GM11168 (cell line): ENCODE measurements at regions not wholly inside any gene's neighbourhood (a gene's known extent, or its start where the extent isn't known, plus 50 kb on each side); places are given as distances from the start of the nearest gene placed in this dataset.
"Not testable (repeated sequence)": the region's sequence is repeated elsewhere in the genome, so short reads cannot be mapped to it uniquely, and the experiment has no call there.

Experiments
- in situ Hi-C: fragments of 300-500 bp; cut with MboI; formaldehyde crosslinking; loops from one replicate; pipeline ENCODE4 v1.12.0; 2022; ENCODE audit warnings: low sequenced_read_pairs; ENCODE audit not compliant: unreplicated experiment

GRCh38 chr1:104629589-104629988 is 879.9 kb downstream of the AMY1C start:
- in situ Hi-C loops, result no loop called here

- in situ Hi-C loops, result no loop called here
Observed at GRCh38 chr1:104630567-104631149, 881.0 kb downstream of the AMY1C start.

DNA sequence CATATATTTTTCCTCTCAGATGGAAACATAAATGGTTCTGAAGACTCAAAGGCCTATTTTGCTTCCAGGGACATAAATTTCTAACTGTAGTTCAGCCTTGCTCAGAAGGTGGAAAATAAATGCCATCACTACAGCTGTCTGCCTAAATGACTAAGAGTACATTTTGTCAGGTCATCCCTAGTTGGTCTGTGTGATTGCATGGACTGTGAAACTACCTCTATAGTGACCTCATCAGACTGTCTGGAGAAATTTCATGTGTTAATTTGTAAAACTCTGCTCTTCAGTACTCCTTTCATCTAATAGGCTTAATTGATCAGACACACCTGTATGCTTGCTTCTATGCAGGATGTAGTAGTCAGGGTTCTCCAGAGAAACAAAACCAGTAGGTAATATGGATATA is 886.9 kb downstream of the AMY1C start:
- in situ Hi-C loops, result no loop called here

DNA sequence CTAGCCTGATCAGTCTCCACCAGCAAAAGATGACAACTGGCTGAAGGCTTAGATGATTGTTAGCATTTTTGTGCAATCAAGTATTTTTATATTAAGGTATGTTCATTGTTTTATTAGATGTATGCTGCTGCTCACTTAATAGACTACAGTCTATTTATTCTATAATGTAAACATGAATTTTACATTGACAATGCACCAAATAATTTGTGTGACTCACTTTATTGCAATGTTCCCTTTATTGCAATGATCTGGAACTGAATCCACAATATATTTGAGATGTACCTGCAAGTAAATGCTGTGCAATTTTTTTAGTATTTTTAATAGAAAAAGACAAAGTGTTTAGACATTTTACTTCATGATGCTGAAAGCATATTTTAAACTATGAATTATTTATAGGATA is 896.5 kb downstream of the AMY1C start:
- in situ Hi-C loops, result no loop called here

GRCh38 chr1:104648269-104648691 is 898.6 kb downstream of the AMY1C start:
- in situ Hi-C loops, result no loop called here

GRCh38 chr1:104664374-104664773 is 914.7 kb downstream of the AMY1C start:
- in situ Hi-C loops, result not testable (repeated sequence)

- in situ Hi-C loops, result no loop called here
Observed at GRCh38 chr1:104665300-104665699, 915.6 kb downstream of the AMY1C start.

DNA sequence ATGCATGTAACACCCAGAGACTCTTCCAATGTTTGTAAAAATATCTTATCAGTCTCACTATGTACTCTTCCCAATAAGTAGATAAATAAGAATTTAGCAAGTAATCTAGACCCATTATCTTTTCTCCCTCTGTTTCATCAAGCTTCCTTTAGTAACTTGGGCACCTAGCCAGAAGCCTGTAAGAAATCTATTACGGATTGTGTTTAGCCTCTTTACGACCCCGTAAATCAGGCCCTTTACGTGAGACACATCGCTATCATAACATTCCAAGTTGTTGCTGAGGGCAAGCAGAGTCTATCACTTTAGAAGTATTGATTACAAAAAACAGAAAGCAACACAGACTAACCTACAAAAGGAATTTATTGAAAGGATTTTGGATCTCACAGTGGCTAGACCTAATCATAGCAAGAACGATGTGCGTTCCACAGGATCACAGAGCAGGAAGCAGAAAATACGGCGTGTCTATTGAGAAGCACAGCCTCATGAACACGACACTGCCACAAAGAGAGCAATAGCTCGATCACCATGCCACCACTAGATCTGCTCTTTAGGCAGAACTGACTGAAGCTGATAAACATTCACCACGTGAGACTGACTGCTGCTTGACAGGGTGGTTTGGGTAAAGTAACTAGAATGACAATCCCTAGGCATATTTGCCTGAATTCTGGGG is 922.1 kb downstream of the AMY1C start:
- in situ Hi-C loops, result no loop called here

- in situ Hi-C loops, result no loop called here
Observed at GRCh38 chr1:104699433-104699832, 949.7 kb downstream of the AMY1C start.

GRCh38 chr1:104702731-104703130 is 953.0 kb downstream of the AMY1C start:
- in situ Hi-C loops, result no loop called here

- in situ Hi-C loops, result no loop called here
Observed at GRCh38 chr1:104706631-104707147, 957.0 kb downstream of the AMY1C start.

- in situ Hi-C loops, result no loop called here
Observed at GRCh38 chr1:104718752-104719151, 969.1 kb downstream of the AMY1C start.

DNA sequence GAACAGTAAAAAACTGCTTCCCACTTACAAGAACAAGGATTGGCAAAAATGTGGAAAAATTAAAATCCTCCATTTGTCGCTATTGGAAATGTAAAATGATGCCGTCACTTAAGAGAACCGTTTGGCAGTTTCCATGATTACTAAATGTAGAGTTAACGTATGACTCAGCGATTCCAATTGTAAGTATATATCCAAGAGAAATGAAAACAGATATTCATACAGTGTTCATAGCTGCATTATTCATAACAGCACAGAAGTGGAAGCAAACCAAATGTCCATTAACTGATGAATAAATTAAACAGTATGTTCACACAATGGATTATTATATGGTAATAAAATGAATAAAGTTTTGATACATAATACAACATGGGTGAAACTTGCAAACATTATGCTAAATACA is 971.0 kb downstream of the AMY1C start:
- in situ Hi-C loops, result no loop called here

GRCh38 chr1:104726917-104727316 is 977.2 kb downstream of the AMY1C start:
- in situ Hi-C loops, result no loop called here

DNA sequence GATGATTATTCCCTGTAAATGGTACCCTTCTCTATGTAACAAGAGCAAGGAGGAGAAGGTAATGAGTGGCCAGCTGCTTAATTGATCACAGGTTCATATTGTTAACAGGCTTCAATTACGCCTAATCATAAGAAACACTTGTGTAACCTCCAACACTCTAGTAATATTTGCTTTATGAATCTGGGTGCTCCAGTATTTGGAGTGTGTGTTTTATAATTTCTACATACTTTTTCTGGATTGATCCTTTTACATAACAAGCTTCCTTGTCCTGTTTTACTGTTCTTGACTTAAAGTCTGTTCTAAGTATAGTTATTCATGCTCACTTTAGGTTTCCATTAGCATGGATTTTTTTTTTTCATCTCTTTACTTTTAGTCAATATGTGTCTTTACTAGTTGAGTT is 984.2 kb downstream of the AMY1C start:
- in situ Hi-C loops, result no loop called here

DNA sequence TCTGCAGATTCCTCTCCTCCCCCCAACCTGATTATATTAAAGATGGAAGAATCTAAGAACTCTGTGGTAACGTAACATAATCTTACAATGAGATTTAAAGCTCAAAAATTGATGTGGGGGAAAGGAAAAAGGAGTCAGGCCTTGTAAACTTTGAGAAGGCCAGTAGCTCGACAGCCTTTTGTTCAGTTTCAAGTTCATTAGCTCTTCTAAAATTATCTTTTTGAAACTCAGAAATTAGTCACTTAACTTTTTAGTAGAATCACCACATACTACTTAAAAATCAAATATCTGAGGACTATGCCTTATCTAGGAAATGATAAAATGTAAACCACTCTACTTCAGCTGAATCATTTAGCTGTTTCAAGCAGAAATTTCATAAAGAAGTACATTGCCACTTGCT is 996.2 kb downstream of the AMY1C start:
- in situ Hi-C loops, result no loop called here

- in situ Hi-C loops, result no loop called here
Observed at GRCh38 chr1:104746994-104747393, 997.3 kb downstream of the AMY1C start.

DNA sequence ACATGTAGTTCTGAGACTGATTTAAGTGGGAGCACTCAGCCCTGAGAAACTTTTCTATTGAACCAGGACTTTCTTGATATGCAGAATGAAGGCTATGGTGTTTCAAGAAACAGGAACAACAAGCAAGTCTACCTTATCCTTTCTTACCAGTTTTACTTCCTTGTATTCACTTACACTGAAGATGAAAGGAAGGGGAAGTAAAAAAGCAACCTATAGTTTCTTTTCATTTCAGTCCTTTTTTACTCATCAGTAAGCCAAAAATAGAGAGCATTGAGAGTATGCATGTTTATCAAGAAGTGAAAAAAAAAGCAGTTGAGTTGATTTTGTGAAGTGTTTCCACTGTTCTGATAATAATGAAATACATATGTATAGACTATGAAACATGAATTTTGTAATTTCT is 1010.3 kb downstream of the AMY1C start:
- in situ Hi-C loops, result no loop called here

- in situ Hi-C loops, result no loop called here
Observed at GRCh38 chr1:104761961-104762570, 1012.4 kb downstream of the AMY1C start.

GRCh38 chr1:104765085-104765484 is 1015.4 kb downstream of the AMY1C start:
- in situ Hi-C loops, result no loop called here

GRCh38 chr1:104768466-104768865 is 1018.8 kb downstream of the AMY1C start:
- in situ Hi-C loops, result no loop called here
